Omental fat pad (tissue), 3 donors: ENCODE measurements at regions not wholly inside any gene's neighbourhood (a gene's known extent, or its start where the extent isn't known, plus 50 kb on each side); places are given as distances from the start of the nearest gene placed in this dataset.

Source experiments
- ATAC-seq: fragments of 150-250 bp; one replicate; pipeline ENCODE4 v1.9.1; 2016; ENCODE audit warnings: mild to moderate bottlenecking, moderate library complexity; ENCODE audit not compliant: low FRiP score
- DNase-seq: peaks from one replicate; pipeline ENCODE4 v3.0.0-alpha.2; 2019; ENCODE audit warnings: low spot score
- CTCF ChIP-seq, 3 donors: fragments of 450-650 bp; IDR thresholded peaks; one replicate each; pipeline ENCODE4 v1.5.1; 2016 to 2017; ENCODE audit warnings: antibody characterized with exemption in 3 of 3, mild to moderate bottlenecking in 3 of 3, moderate library complexity in 2 of 3

GRCh38 chr1:87452648-87453047 lies 124.0 kb downstream of the LMO4 start:
- no peak for ATAC-seq
- no peak for DNase-seq

GRCh38 chr1:87457408-87457807 lies 128.7 kb downstream of the LMO4 start:
- no peak for TF ChIP-seq CTCF (IDR thresholded peaks at IDR 0.05)
- DNase-seq (no peak), ATAC-seq (no peak)

More at GRCh38 chr1:87452648-87453047, 124.0 kb downstream of the LMO4 start:
- no peak for TF ChIP-seq CTCF (IDR thresholded peaks at IDR 0.05)

GRCh38 chr1:87462894-87463293 lies 134.2 kb downstream of the LMO4 start:
- TF ChIP-seq CTCF (IDR thresholded peaks at IDR 0.05) = no peak
- no peak for ATAC-seq
- DNase-seq = no peak

- no peak for ATAC-seq
- TF ChIP-seq CTCF (IDR thresholded peaks at IDR 0.05) = no peak
- no peak for DNase-seq
Observed at GRCh38 chr1:87464022-87464490, 135.4 kb downstream of the LMO4 start.

- ATAC-seq (no peak), DNase-seq (no peak)
- no peak for TF ChIP-seq CTCF (IDR thresholded peaks at IDR 0.05)
Observed at GRCh38 chr1:87466621-87467020, 137.9 kb downstream of the LMO4 start.

- DNase-seq (no peak), ATAC-seq (no peak)
- no peak for TF ChIP-seq CTCF (IDR thresholded peaks at IDR 0.05)
Observed at GRCh38 chr1:87472716-87473115, 144.0 kb downstream of the LMO4 start.

GRCh38 chr1:87473203-87473661 lies 144.6 kb downstream of the LMO4 start:
- TF ChIP-seq CTCF (IDR thresholded peaks at IDR 0.05) = no peak
- DNase-seq = no peak
- ATAC-seq = no peak
